ENCODE measurements at regions not wholly inside any gene's neighbourhood (a gene's known extent, or its start where the extent isn't known, plus 50 kb on each side); places are given as distances from the start of the nearest gene placed in this dataset.

DNA sequence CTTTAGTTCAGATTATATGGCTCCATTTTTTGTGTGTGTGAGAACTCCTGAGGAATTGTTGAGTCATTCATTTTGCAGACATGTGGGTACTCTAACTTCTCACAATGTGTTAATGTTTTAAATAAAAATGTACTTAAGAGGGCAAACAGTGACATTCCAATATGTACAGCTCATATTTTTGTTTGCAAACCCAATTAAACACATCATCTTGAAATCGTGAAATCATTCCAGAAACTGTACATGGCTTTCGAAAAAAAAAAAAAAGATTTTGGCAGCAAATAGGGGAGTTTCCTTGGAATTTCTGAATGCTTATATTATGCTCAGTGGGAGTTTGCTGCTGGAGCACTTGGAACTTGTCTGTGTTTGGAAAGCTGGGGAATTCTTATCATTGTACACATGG lies 85.0 kb downstream of the HPGD start:
- Histone ChIP-seq H3K27ac (ENCODE audit: low read depth, low read length) (no peak overlapping the region), H2BK120ac (replicated peaks; ENCODE audit: low read depth, low read length) (no peak overlapping the region), H3K9me3 (ENCODE audit: insufficient read depth in 2 of 2, low read depth in 1 of 2, low read length in 1 of 2) (no peaks in the 10 kb centered on the region; a peak in 1 of 4 replicates), H3K14ac (ENCODE audit: insufficient read length) (no peak overlapping the region), H3K4ac (replicated peaks; ENCODE audit: insufficient read length, low read depth, low read length) (no peak overlapping the region), H2AFZ (ENCODE audit: low read length) (no peak overlapping the region), H3K4me1 (replicated peaks in 1 of 4; ENCODE audit: control insufficient read depth in 3 of 4, insufficient read depth in 4 of 4, low read length in 3 of 4) (peaks cover 0 to 2% (median 0%) of the 10 kb centered on the region in 4 experiments; a peak in 1 of 7 replicates), H3K79me2 (ENCODE audit: control insufficient read depth in 1 of 2, insufficient read depth in 2 of 2, low read length in 2 of 2) (no peaks in the 10 kb centered on the region), H4K5ac (ENCODE audit: insufficient read length, low read depth, low read length) (no peak overlapping the region), H2AK5ac (ENCODE audit: low read depth, low read length) (no peak overlapping the region), H2BK20ac (ENCODE audit: low read length) (no peak overlapping the region), H2BK12ac (ENCODE audit: low read depth, low read length) (no peak overlapping the region), H3K79me1 (ENCODE audit: low read depth, low read length) (no peaks in the 10 kb centered on the region), H3K36me3 (ENCODE audit: control insufficient read depth in 2 of 4, insufficient read depth in 4 of 4, low read length in 3 of 4) (no peaks in the 10 kb centered on the region), H3K23ac (ENCODE audit: insufficient read length) (no peak overlapping the region), H3K4me3 (ENCODE audit: extremely low read depth in 1 of 4, insufficient read depth in 2 of 4, low read depth in 3 of 4, low read length in 4 of 4) (no peak overlapping the region), H3K23me2 (ENCODE audit: low read depth, low read length) (no peaks in the 10 kb centered on the region), H3K18ac (ENCODE audit: extremely low read depth, low read length) (no peak overlapping the region), H4K20me1 (replicated peaks in 1 of 2; ENCODE audit: control insufficient read depth in 1 of 2, insufficient read depth in 2 of 2, low read length in 2 of 2) (no peaks in the 10 kb centered on the region), H3K27me3 (replicated peaks in 1 of 4; ENCODE audit: control insufficient read depth in 3 of 4, extremely low read depth in 1 of 4, insufficient read depth in 3 of 4, low read length in 3 of 4) (no peaks in the 10 kb centered on the region), H2BK5ac (ENCODE audit: low read depth, low read length) (no peak overlapping the region), H4K8ac (ENCODE audit: extremely low read depth, insufficient read depth, low read length) (no peak overlapping the region), H3K56ac (replicated peaks; ENCODE audit: insufficient read length, low read depth, low read length) (no peak overlapping the region), H3K9ac (replicated peaks in 1 of 4; ENCODE audit: extremely low read depth in 1 of 4, low read depth in 3 of 4, low read length in 3 of 4) (no peak overlapping the region), H3K4me2 (ENCODE audit: insufficient read depth in 1 of 2, low read depth in 2 of 2, low read length in 2 of 2) (no peak overlapping the region), H4K91ac (replicated peaks; ENCODE audit: insufficient read length, low read length) (no peak overlapping the region), H2BK15ac (ENCODE audit: low read length) (no peak overlapping the region)
- ChIA-PET POLR2A (ENCODE audit: partially characterized antibody) (no interaction called here), CTCF (ENCODE audit: partially characterized antibody) (interaction anchor here (0.7 kb wide), 1 partner anchor 1424 kb away, joined by 3 read pairs; no protein-coding TSS in a partner anchor)
- DNase-seq (ENCODE audit: low read depth in 1 of 2, low spot score in 2 of 2) (no peak), FAIRE-seq (no peak)
- 90% methylated on average over 2 of the region's 2 CpGs; no CpG with 5 or more reads in 1 of the 2 experiments for WGBS, 2 experiments (ENCODE audit: extremely low coverage in 1 of 2, insufficient coverage in 1 of 2, insufficient read length in 1 of 2, insufficient replicate concordance in 2 of 2, low coverage in 1 of 2, low lambda C conversion rate in 2 of 2, missing lambda C conversion rate in 1 of 2)
- TF ChIP-seq CTBP2 (IDR thresholded peaks at IDR 0.05; ENCODE audit: borderline replicate concordance, insufficient read depth, insufficient read length, low read length), result no peak
- TF ChIP-seq RXRA (IDR thresholded peaks at IDR 0.05; ENCODE audit: insufficient read depth, low read depth, low read length), result no peak
- TF ChIP-seq KDM4A (IDR thresholded peaks at IDR 0.05; ENCODE audit: low read depth, low read length, severe bottlenecking), result no peak
- TF ChIP-seq SP4 (IDR thresholded peaks at IDR 0.05; ENCODE audit: low read length), result no peak
- no peak for TF ChIP-seq NRF1 (IDR thresholded peaks at IDR 0.05; ENCODE audit: low read depth, low read length)
- no peak for TF ChIP-seq SIX5 (IDR thresholded peaks at IDR 0.05; ENCODE audit: low read depth, low read length)
- TF ChIP-seq JUND (IDR thresholded peaks at IDR 0.05; ENCODE audit: low read length), result no peak
- no peak for TF ChIP-seq RFX5 (IDR thresholded peaks at IDR 0.05; ENCODE audit: borderline replicate concordance, low read depth, low read length)
- TF ChIP-seq POLR2A (IDR thresholded peaks at IDR 0.05; ENCODE audit: control extremely low read depth in 1 of 2, low read depth in 2 of 2, low read length in 2 of 2), result no peak
- TF ChIP-seq FOSL1 (IDR thresholded peaks at IDR 0.05; ENCODE audit: insufficient read depth, low read depth, low read length), result no peak
- TF ChIP-seq, protein P1, sequence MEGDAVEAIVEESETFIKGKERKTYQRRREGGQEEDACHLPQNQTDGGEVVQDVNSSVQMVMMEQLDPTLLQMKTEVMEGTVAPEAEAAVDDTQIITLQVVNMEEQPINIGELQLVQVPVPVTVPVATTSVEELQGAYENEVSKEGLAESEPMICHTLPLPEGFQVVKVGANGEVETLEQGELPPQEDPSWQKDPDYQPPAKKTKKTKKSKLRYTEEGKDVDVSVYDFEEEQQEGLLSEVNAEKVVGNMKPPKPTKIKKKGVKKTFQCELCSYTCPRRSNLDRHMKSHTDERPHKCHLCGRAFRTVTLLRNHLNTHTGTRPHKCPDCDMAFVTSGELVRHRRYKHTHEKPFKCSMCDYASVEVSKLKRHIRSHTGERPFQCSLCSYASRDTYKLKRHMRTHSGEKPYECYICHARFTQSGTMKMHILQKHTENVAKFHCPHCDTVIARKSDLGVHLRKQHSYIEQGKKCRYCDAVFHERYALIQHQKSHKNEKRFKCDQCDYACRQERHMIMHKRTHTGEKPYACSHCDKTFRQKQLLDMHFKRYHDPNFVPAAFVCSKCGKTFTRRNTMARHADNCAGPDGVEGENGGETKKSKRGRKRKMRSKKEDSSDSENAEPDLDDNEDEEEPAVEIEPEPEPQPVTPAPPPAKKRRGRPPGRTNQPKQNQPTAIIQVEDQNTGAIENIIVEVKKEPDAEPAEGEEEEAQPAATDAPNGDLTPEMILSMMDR (IDR thresholded peaks at IDR 0.05; ENCODE audit: control extremely low read depth in 1 of 3, insufficient read depth in 1 of 3, low read depth in 1 of 3, low read length in 3 of 3), result no peak
- no peak for TF ChIP-seq SP2 (IDR thresholded peaks at IDR 0.05; ENCODE audit: low read length)
- no peak for TF ChIP-seq POLR2AphosphoS5 (IDR thresholded peaks at IDR 0.05; ENCODE audit: low read depth, low read length)
